Left ventricle myocardium inferior (tissue), 1 donor: ENCODE measurements at regions not wholly inside any gene's neighbourhood (a gene's known extent, or its start where the extent isn't known, plus 50 kb on each side); places are given as distances from the start of the nearest gene placed in this dataset.
A peak's percentile ranks its signal among the peaks of the same experiment; 100 is the strongest.

ENCODE experiments used
- DNase-seq: peaks from one replicate; pipeline ENCODE4 v3.0.0-alpha.2; 2020
- H3K27ac ChIP-seq: fragments of 200-600 bp; replicated peaks from 2 replicates; pipeline ENCODE4 v1.8.0; 2021
- H3K27me3 ChIP-seq: fragments of 200-600 bp; 2 replicates; pipeline ENCODE4 v1.8.0; 2021; ENCODE audit warnings: low read depth
- H3K36me3 ChIP-seq: fragments of 200-600 bp; 2 replicates; pipeline ENCODE4 v1.8.0; 2021
- H3K4me1 ChIP-seq: fragments of 200-600 bp; 2 replicates; pipeline ENCODE4 v1.8.0; 2021
- H3K4me3 ChIP-seq: fragments of 200-600 bp; 2 replicates; pipeline ENCODE4 v1.8.0; 2021; ENCODE audit warnings: mild to moderate bottlenecking, moderate library complexity
- H3K9me3 ChIP-seq: fragments of 200-600 bp; replicated peaks from 2 replicates; pipeline ENCODE4 v1.8.0; 2021
- CTCF ChIP-seq: fragments of 200-600 bp; IDR thresholded peaks from 2 replicates; pipeline ENCODE4 v1.8.0; 2021; ENCODE audit warnings: antibody characterized with exemption, mild to moderate bottlenecking, borderline replicate concordance
- intact Hi-C: fragments of 100-400 bp; cut with micrococcal nuclease; formaldehyde crosslinking; loops from one replicate; pipeline ENCODE4 v1.11.0; 2022
- donor health status: DM: no; HTN: yes; CAD: no; lungs with severe emphysema.

GRCh38 chr12:58804749-58805148 lies 115.6 kb downstream of the LRIG3 start:
- H3K4me3 ChIP-seq, result no peak overlapping the region
- no peaks in the 10 kb centered on the region for H3K27me3 ChIP-seq
- peak; percentile 40 for TF ChIP-seq CTCF
- H3K4me1 ChIP-seq, result no peaks in the 10 kb centered on the region
- H3K27ac ChIP-seq, result no peak overlapping the region
- no peaks in the 10 kb centered on the region for H3K36me3 ChIP-seq
- no peak for DNase-seq
- intact Hi-C loops, result no loop called here
- peaks cover 3% of the 10 kb centered on the region for H3K9me3 ChIP-seq

- Histone ChIP-seq H3K4me1 (peaks cover 17% of the 10 kb centered on the region), H3K36me3 (no peaks in the 10 kb centered on the region), H3K9me3 (no peaks in the 10 kb centered on the region), H3K4me3 (no peak overlapping the region), H3K27ac (no peak overlapping the region), H3K27me3 (no peaks in the 10 kb centered on the region)
- no peak for TF ChIP-seq CTCF
- intact Hi-C loops, result no loop called here
- no peak for DNase-seq
Measured at GRCh38 chr12:58809064-58809607, 111.2 kb downstream of the LRIG3 start.

- no peaks in the 10 kb centered on the region for H3K27me3 ChIP-seq
- DNase-seq, result no peak
Measured at GRCh38 chr12:58811346-58811745, 109.0 kb downstream of the LRIG3 start.

GRCh38 chr12:58812214-58812613 lies 108.1 kb downstream of the LRIG3 start:
- intact Hi-C loops, result no loop called here
- no peak overlapping the region for H3K27ac ChIP-seq

More at GRCh38 chr12:58811346-58811745, 109.0 kb downstream of the LRIG3 start:
- no peak overlapping the region for H3K4me3 ChIP-seq
- no peak overlapping the region for H3K27ac ChIP-seq
- H3K9me3 ChIP-seq, result no peaks in the 10 kb centered on the region
- peaks cover 17% of the 10 kb centered on the region for H3K4me1 ChIP-seq
- no peak for TF ChIP-seq CTCF
- intact Hi-C loops, result no loop called here
- no peaks in the 10 kb centered on the region for H3K36me3 ChIP-seq

GRCh38 chr12:58814036-58814435 lies 106.3 kb downstream of the LRIG3 start:
- H3K27me3 ChIP-seq, result no peaks in the 10 kb centered on the region
- intact Hi-C loops, result no loop called here
- H3K9me3 ChIP-seq, result no peaks in the 10 kb centered on the region
- H3K4me3 ChIP-seq, result no peak overlapping the region
- no peak overlapping the region for H3K27ac ChIP-seq
- TF ChIP-seq CTCF, result no peak
- DNase-seq, result no peak
- no peaks in the 10 kb centered on the region for H3K36me3 ChIP-seq
- H3K4me1 ChIP-seq, result peaks cover 28% of the 10 kb centered on the region

More at GRCh38 chr12:58812214-58812613, 108.1 kb downstream of the LRIG3 start:
- H3K4me3 ChIP-seq, result no peak overlapping the region
- no peaks in the 10 kb centered on the region for H3K9me3 ChIP-seq
- H3K4me1 ChIP-seq, result peaks cover 19% of the 10 kb centered on the region
- DNase-seq, result no peak
- TF ChIP-seq CTCF, result no peak
- no peaks in the 10 kb centered on the region for H3K36me3 ChIP-seq
- H3K27me3 ChIP-seq, result no peaks in the 10 kb centered on the region
